ENCODE measurements at regions not wholly inside any gene's neighbourhood (a gene's known extent, or its start where the extent isn't known, plus 50 kb on each side); places are given as distances from the start of the nearest gene placed in this dataset.

GRCh38 chr5:158212237-158212636, 353.3 kb upstream of the CLINT1 start (continued):
- no peak for TF ChIP-seq ZNF776 (CRISPR knock-in tag; IDR thresholded peaks at IDR 0.05)
- TF ChIP-seq POLR2AphosphoS5 (IDR thresholded peaks at IDR 0.05; ENCODE audit: low read depth, low read length) = no peak
- no peak for TF ChIP-seq EED (CRISPR knock-in tag; IDR thresholded peaks at IDR 0.05)

- WGBS (ENCODE audit: low lambda C conversion rate) = 49% methylated on average over 4 of the region's 5 CpGs
- Histone ChIP-seq H3K9ac (ENCODE audit: insufficient read depth, low read depth, low read length) (no peak overlapping the region), H3K4me3 (replicated peaks in 1 of 3; ENCODE audit: insufficient read depth in 1 of 3, low read depth in 2 of 3, low read length in 3 of 3) (no peak overlapping the region), H3K36me3 (replicated peaks in 1 of 2; ENCODE audit: control insufficient read depth in 1 of 2, insufficient read depth in 2 of 2, low read length in 2 of 2) (no peaks in the 10 kb centered on the region), H3K27ac (ENCODE audit: extremely low read length, insufficient read depth, low read length) (no peak overlapping the region), H3K4me2 (ENCODE audit: low read depth, low read length) (no peak overlapping the region), H3K9me3 (ENCODE audit: low read length) (no peaks in the 10 kb centered on the region), H3K4me1 (ENCODE audit: insufficient read depth, low read length) (no peaks in the 10 kb centered on the region), H3K79me2 (ENCODE audit: insufficient read depth, low read length) (no peaks in the 10 kb centered on the region), H3K27me3 (ENCODE audit: control insufficient read depth in 1 of 2, insufficient read depth in 2 of 2, low read length in 2 of 2) (no peaks in the 10 kb centered on the region), H4K20me1 (ENCODE audit: insufficient read depth, low read length) (no peaks in the 10 kb centered on the region), H2AFZ (ENCODE audit: low read length) (no peak overlapping the region)
- intact Hi-C loops (cut with micrococcal nuclease; ENCODE audit: unreplicated experiment) (no loop called here), in situ Hi-C loops (cut with HindIII; ENCODE audit: extremely low pct_ligation_motif_present, low pct_unique_long_range_greater_than_20kb) (no loop called here)
- ChIA-PET POLR2A (no interaction called here), CTCF (ENCODE audit: low intra/inter-chr PET ratio, low total read pairs) (no interaction called here)
- ATAC-seq (no peak), DNase-seq (ENCODE audit: low spot score) (no peak), FAIRE-seq (no peak)
- no TSS peak for BruUV-seq (replicated peaks)
- no peak for TF ChIP-seq ZNF746 (CRISPR knock-in tag; IDR thresholded peaks at IDR 0.05)
- TF ChIP-seq THYN1 (CRISPR knock-in tag; IDR thresholded peaks at IDR 0.05; ENCODE audit: borderline replicate concordance, low read depth) = no peak
- no peak for TF ChIP-seq REXO4 (CRISPR knock-in tag; IDR thresholded peaks at IDR 0.05; ENCODE audit: borderline replicate concordance)
- no peak for TF ChIP-seq ARNTL (CRISPR knock-in tag; IDR thresholded peaks at IDR 0.05)
- TF ChIP-seq POGZ (CRISPR knock-in tag; IDR thresholded peaks at IDR 0.05) = no peak
- TF ChIP-seq ZNF407 (CRISPR knock-in tag; IDR thresholded peaks at IDR 0.05; ENCODE audit: not compliant biosample characterization) = no peak
- TF ChIP-seq MAF1 (CRISPR knock-in tag; IDR thresholded peaks at IDR 0.05; ENCODE audit: borderline replicate concordance) = no peak
- TF ChIP-seq RFX3 (CRISPR knock-in tag; IDR thresholded peaks at IDR 0.05) = no peak
- no peak for TF ChIP-seq MYPOP (CRISPR knock-in tag; IDR thresholded peaks at IDR 0.05)
Measured at GRCh38 chr5:158209219-158209908, 350.4 kb upstream of the CLINT1 start.
